HG03045 (cell line): ENCODE measurements at regions not wholly inside any gene's neighbourhood (a gene's known extent, or its start where the extent isn't known, plus 50 kb on each side); places are given as distances from the start of the nearest gene placed in this dataset.
"Not testable (repeated sequence)": the region's sequence is repeated elsewhere in the genome, so short reads cannot be mapped to it uniquely, and the experiment has no call there.

Experiments used
- ATAC-seq: cut with Tn5 transposase; IDR thresholded peaks from one replicate; pipeline ENCODE4 v1.9.1; 2021; ENCODE audit warnings: mild to moderate bottlenecking, moderate library complexity; ENCODE audit not compliant: unreplicated experiment

- no peak for ATAC-seq
Measured at GRCh38 chr5:124521461-124522230, 224.8 kb downstream of the ZNF608 start.

GRCh38 chr5:124519396-124519795 is 227.0 kb downstream of the ZNF608 start:
- peak; percentile 72 for ATAC-seq

DNA sequence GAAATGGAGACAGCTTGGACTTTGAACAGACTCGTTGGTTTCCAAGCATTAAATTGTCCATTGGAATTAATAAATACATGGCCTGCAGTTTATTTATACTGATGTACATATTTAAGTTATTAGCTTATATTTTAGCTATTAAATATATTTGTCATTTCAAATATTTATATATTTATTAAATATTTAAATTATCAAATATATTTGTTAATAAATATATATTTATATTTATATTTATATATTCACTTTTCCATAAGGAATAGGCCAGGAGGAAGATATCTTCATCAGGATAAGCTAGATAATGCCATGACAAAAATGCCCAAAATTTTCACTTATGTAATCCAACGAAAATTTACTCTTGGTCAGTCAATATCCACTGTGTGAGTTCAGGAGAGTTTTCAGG is 229.9 kb downstream of the ZNF608 start:
- ATAC-seq = no peak

- no peak for ATAC-seq
Measured at GRCh38 chr5:124515497-124516245, 230.8 kb downstream of the ZNF608 start.

DNA sequence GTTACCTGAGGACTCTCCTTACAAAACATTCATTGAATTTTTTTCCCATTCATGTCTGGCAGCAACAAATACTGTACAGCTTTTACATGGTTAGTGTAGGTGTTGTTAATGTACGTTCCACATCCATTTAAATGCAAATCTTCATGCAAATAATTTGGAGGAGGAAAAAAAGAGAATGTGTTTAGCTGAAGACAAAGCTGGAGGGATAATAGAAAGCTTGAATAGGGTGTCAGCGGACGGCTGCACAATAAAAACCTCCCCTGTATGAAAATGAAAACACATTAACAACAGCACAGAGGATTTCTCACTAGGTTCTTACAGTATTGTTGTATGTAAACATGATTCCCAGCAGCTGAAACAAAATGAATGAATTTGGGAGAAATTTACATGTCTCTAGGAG is 231.5 kb downstream of the ZNF608 start:
- ATAC-seq = no peak

DNA sequence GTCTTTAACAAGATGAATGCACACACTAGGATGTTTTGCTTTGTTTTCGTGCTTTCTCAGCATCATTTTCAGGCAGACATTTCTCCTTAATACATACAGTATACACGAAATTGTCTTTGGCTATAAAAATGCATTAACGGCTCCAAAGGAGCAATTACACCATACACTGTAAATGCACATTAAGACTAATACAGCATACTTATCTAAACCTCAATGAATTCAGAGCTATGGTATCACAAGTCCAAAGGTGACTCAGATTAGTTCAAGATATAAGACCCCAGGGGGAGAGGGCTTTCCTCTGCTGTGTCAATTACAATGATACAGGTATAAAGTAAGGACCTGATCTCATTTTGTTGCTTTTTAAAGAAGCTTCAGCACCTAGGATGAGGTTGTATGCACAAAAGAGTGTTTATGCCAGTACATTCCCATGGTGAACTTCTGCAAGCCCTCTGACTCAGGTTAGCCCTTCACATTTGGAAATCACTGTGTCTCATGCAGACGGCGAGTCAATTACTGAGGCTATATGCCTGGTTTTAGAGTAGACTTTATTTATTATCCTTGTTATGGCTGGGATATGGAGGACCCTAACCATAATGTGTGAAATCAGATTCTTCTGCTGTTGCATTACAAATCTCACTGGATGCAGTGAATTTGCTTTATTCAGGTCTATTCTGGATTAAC is 233.3 kb downstream of the ZNF608 start:
- no peak for ATAC-seq

GRCh38 chr5:124512236-124512635 is 234.2 kb downstream of the ZNF608 start:
- no peak for ATAC-seq

GRCh38 chr5:124511791-124512190 is 234.6 kb downstream of the ZNF608 start:
- ATAC-seq = no peak

DNA sequence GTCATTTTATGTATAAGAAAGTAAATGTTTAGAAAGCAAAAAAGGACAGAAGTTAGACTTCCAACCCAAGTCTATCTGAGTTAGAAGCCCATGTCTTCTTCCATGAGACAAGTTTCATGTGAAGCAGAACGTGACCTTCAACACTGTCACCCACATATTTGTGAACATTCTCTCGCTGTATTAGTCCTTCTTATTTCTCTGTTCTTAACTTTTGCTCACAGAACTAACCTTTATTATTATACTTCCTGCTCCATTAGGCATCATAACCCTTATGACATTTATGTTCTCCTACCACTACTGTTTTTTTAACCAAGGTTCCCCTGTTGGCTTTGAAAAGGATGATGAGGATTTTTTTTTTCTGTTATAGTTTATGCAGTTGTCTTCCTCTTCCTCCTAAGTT is 238.8 kb downstream of the ZNF608 start:
- ATAC-seq = no peak

DNA sequence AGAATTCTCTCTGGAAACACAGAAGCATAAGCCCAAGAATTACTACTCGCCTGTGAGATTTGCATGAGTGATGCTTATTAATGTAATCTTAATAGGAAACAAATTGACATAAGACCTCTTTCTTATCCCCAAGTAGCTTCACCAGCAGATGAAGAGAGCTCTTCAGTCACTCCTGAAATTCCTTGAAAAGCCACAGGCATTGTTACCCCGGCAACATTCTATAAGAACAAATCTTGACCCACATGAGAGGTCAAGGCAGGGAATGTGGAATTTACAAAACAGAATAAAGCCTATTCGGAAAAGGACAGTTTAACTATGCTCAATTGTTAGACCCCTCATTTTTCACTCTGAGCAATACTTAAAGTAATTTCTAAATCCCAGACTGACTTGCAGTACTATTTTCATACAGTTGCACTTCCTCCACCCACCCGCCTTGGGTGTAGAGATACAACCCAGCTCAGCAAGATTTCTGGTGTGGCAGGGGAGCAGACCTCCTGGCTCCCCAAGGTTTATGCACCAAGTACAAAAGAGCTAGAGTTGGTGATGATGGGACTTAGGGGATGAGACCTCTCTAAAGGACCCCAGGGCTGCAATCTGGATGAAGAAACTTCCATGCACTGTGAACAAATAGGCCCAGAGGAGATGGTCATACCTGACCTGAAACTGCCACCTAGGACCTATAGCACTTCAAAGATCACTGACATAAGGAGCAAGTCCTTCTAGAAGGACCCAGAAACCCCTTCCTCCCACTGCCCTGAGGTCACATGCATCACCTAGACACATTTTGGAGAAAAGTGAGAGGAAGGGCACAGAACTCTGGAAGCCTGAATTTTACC is 242.1 kb downstream of the ZNF608 start:
- peak; percentile 98 for ATAC-seq

- ATAC-seq = no peak
Measured at GRCh38 chr5:124502551-124502950, 243.9 kb downstream of the ZNF608 start.

DNA sequence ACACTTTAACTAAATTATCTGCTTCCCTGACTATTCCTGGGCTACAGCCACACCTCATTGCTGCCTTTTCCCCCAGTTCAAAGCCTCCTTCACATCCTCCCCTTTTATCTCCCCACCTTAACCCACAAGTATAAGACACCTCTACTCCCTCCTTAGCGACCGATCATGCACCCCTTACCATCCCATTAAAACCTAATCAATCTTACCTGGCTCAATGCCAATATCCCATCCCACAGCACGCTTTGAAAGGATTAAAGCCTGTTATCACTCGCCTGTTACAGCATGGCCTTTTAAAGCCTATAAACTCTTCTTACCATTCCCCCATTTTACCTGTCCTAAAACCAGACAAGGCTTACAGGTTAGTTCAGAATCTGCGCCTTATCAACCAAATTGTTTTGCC is 246.6 kb downstream of the ZNF608 start:
- not testable (repeated sequence) for ATAC-seq

GRCh38 chr5:124496968-124497367 is 249.5 kb downstream of the ZNF608 start:
- not testable (repeated sequence) for ATAC-seq

DNA sequence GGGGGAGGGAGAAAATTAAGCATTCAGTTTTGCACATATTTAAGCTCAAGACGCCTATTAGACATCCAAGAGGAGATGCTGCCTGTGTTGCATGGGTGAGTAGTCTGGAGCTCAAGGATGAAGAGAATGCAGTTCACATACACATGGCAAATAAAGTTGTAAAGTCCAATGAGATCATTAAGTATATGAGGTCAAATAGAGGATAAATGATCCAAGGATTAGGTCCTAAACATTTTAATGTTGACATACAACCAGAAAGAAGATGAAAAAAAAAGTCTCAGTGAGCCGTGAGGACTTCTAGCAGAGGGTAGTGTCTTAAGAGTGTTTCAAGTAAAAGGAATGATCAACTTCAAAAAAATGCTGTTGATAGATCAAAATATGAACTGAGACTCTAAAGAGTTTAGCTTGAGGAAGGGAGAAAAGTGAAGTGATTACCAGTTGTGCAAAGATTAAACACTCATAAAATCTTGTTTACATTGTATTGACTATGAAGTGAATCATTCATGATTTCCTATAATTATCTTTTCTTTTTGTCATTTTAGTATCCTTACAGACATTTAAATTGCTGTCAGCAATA is 251.8 kb downstream of the ZNF608 start:
- ATAC-seq = no peak

DNA sequence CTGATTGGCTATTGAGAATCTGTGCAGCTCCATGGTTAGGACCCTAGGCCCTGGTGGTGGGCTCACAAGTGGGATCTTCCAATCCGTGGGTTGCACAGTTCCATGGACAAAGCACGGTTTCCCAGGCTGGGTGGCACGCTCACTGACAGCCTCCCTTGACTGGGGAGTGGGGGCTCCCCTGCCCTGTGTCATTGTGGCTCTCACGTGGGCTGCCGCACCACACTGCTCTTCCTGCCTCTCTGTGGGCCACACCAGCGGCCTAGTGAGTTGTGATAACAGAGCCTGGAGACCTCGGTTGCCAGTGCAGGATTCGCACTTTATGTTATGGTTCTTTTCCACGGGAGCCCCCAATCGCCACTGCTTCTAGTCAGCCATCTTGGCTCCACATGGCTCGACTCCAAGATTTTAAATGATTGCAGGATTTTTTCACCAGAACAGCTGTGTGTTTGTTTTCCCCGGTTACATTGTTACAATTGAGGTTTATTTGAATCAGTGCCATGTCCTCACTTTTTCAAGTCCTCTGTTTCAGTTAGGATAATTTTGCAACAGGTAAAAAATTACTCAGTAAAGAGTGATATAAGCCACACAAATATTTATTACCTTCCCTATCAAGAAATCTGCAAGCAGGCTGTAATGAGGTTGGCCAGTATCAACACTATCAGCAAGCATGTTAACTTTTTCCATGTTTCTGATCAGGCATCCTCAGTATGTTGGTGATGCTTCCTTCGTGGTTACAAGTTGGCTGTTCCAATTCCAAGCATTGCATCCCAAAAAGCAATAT is 253.8 kb downstream of the ZNF608 start:
- no peak for ATAC-seq

DNA sequence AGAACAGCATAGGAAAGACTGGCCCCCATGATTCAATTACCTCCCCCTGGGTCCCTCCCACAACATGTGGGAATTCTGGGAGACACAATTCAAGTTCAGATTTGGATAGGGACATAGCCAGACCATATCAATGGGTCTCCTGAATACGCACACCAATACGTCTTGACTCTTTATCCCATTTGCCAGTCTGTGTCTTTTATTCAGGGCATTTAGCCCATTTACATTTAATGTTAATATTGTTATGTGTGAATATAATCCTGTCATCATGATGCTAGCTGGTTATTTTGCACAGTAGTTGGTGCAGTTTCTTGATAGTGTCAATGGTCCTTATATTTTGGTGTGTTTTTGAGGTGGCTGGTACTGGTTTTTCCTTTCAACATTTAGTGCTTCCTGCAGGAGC is 256.1 kb downstream of the ZNF608 start:
- ATAC-seq = not testable (repeated sequence)

GRCh38 chr5:124481419-124481818 is 265.0 kb downstream of the ZNF608 start:
- ATAC-seq = no peak

GRCh38 chr5:124480964-124481363 is 265.5 kb downstream of the ZNF608 start:
- no peak for ATAC-seq

DNA sequence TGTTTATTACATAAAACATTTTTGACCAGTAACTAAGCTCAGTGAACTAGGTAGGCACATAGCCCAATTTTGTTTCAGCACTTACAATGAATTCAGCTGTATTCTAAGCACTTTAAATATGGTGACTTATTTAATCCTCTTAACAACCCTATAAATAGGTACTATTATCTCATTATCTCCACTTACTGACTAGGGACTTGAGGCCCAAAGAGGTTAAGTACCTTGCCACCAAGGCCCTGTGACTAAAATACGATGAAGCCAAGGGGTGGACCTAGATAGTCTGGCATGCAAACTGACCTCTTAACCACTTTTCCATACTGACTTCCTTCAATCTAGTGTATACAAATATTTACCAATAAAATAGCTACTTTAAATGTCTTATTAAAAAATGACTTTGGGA is 266.4 kb downstream of the ZNF608 start:
- ATAC-seq = no peak

GRCh38 chr5:124478264-124478663 is 268.2 kb downstream of the ZNF608 start:
- no peak for ATAC-seq
